ENCODE measurements at regions not wholly inside any gene's neighbourhood (a gene's known extent, or its start where the extent isn't known, plus 50 kb on each side); places are given as distances from the start of the nearest gene placed in this dataset.

- intact Hi-C loops (cut with micrococcal nuclease; ENCODE audit: unreplicated experiment) = loop anchor here (1.0 kb wide), 1 partner anchor 129 kb away; no protein-coding TSS in a partner anchor
- peak; percentile 6 for DNase-seq (ENCODE audit: low spot score)
- H3K4me2 ChIP-seq (ENCODE audit: low read depth, low read length) = no peak overlapping the region
Measured at GRCh38 chr5:66436721-66437120, 159.5 kb upstream of the MAST4 start.

More at GRCh38 chr5:66436721-66437120, 159.5 kb upstream of the MAST4 start:
- Histone ChIP-seq H3K36me3 (replicated peaks in 1 of 2; ENCODE audit: control insufficient read depth in 1 of 2, insufficient read depth in 2 of 2, low read length in 2 of 2) (no peaks in the 10 kb centered on the region), H4K20me1 (ENCODE audit: insufficient read depth, low read length) (no peaks in the 10 kb centered on the region), H3K4me1 (ENCODE audit: insufficient read depth, low read length) (no peaks in the 10 kb centered on the region), H3K27me3 (ENCODE audit: control insufficient read depth in 1 of 2, insufficient read depth in 2 of 2, low read length in 2 of 2) (no peaks in the 10 kb centered on the region), H2AFZ (ENCODE audit: low read length) (no peak overlapping the region), H3K79me2 (ENCODE audit: insufficient read depth, low read length) (no peaks in the 10 kb centered on the region), H3K4me3 (replicated peaks in 1 of 3; ENCODE audit: insufficient read depth in 1 of 3, low read depth in 2 of 3, low read length in 3 of 3) (no peak overlapping the region), H3K9me3 (ENCODE audit: low read length) (no peaks in the 10 kb centered on the region), H3K27ac (ENCODE audit: extremely low read length, insufficient read depth, low read length) (no peak overlapping the region), H3K9ac (ENCODE audit: insufficient read depth, low read depth, low read length) (no peak overlapping the region)
- peak; percentile 56 for FAIRE-seq
- ATAC-seq = peak; percentile 82
- no TSS peak for BruUV-seq (replicated peaks)
- CTCF ChIA-PET (ENCODE audit: low intra/inter-chr PET ratio, low total read pairs) = no interaction called here
- POLR2A ChIA-PET = no interaction called here
- 3% methylated on average over 3 of the region's 3 CpGs for WGBS (ENCODE audit: low lambda C conversion rate)
- in situ Hi-C loops (cut with HindIII; ENCODE audit: extremely low pct_ligation_motif_present, low pct_unique_long_range_greater_than_20kb) = no loop called here
- TF ChIP-seq CTCF (CRISPR knock-in tag; IDR thresholded peaks at IDR 0.05) (peak; percentile 30; the same call in 1 of the 2 replicates), STAG1 (CRISPR knock-in tag; IDR thresholded peaks at IDR 0.05) (peak; percentile 39)
- TF ChIP-seq, protein P1, sequence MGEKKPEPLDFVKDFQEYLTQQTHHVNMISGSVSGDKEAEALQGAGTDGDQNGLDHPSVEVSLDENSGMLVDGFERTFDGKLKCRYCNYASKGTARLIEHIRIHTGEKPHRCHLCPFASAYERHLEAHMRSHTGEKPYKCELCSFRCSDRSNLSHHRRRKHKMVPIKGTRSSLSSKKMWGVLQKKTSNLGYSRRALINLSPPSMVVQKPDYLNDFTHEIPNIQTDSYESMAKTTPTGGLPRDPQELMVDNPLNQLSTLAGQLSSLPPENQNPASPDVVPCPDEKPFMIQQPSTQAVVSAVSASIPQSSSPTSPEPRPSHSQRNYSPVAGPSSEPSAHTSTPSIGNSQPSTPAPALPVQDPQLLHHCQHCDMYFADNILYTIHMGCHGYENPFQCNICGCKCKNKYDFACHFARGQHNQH (CRISPR knock-in tag; IDR thresholded peaks at IDR 0.05) = no peak
